WTC11 (cell line): ENCODE measurements at regions not wholly inside any gene's neighbourhood (a gene's known extent, or its start where the extent isn't known, plus 50 kb on each side); places are given as distances from the start of the nearest gene placed in this dataset.

ENCODE experiments used
- ATAC-seq: fragments of 200-7000 bp; cut with Tn5 transposase; 2 replicates; pipeline ENCODE4 v1.10.0; 2021; ENCODE audit warnings: mild to moderate bottlenecking, moderate library complexity
- CTCF ChIA-PET: fragments of 300-600 bp; sonication (Branson Sonifier 250); formaldehyde crosslinking; loops from one replicate; lab custom pipeline; 2021; ENCODE audit warnings: antibody characterized with exemption; lab: Charles Lee
- POLR2A ChIA-PET: fragments of 350-600 bp; sonication (Branson Sonifier 250); formaldehyde crosslinking; loops from one replicate; lab custom pipeline; 2021; ENCODE audit warnings: antibody characterized with exemption; lab: Charles Lee
- DNase-seq: peaks from one replicate; pipeline ENCODE4 v3.0.0; 2021; ENCODE audit warnings: low spot score
- H3K27ac Mint-ChIP-seq: 2 replicates; pipeline ENCODE4 v1.8.0; 2021; ENCODE audit warnings: mixed read lengths
- H3K27me3 Mint-ChIP-seq: 2 replicates; pipeline ENCODE4 v1.8.0; 2021; ENCODE audit warnings: low read depth, mild to moderate bottlenecking, moderate library complexity, mixed read lengths
- H3K36me3 Mint-ChIP-seq: 2 replicates; pipeline ENCODE4 v1.8.0; 2021; ENCODE audit warnings: mixed read lengths
- H3K4me1 Mint-ChIP-seq: 2 replicates; pipeline ENCODE4 v1.8.0; 2022; ENCODE audit warnings: mixed read lengths
- H3K4me3 Mint-ChIP-seq: 2 replicates; pipeline ENCODE4 v1.8.0; 2021; ENCODE audit warnings: mild to moderate bottlenecking, moderate library complexity, mixed read lengths
- H3K9me3 Mint-ChIP-seq: 2 replicates; pipeline ENCODE4 v1.8.0; 2021; ENCODE audit warnings: mixed read lengths
- ATF1 ChIP-seq: sonication (generic); formaldehyde crosslinking; IDR thresholded peaks from 2 replicates; pipeline ENCODE4 v1.8.1; 2023; ENCODE audit warnings: mild to moderate bottlenecking, moderate library complexity, missing genetic modification reagents
- ELF4 ChIP-seq: sonication (generic); formaldehyde crosslinking; IDR thresholded peaks from 2 replicates; pipeline ENCODE4 v1.8.1; 2022; ENCODE audit warnings: low read depth, mild to moderate bottlenecking, moderate library complexity, missing genetic modification reagents
- EMX1 ChIP-seq: fragments of 250-450 bp; sonication (Bioruptor Pico); IDR thresholded peaks from 2 replicates; pipeline ENCODE4 v1.8.0; 2021; ENCODE audit warnings: mild to moderate bottlenecking
- GRHL2 ChIP-seq: fragments of 250-450 bp; sonication (Bioruptor Pico); IDR thresholded peaks from 2 replicates; pipeline ENCODE4 v1.8.0; 2022; ENCODE audit warnings: mild to moderate bottlenecking, moderate library complexity; ENCODE audit not compliant: insufficient replicate concordance, severe bottlenecking
- KAT7 ChIP-seq: sonication (generic); formaldehyde crosslinking; IDR thresholded peaks from 2 replicates; pipeline ENCODE4 v1.8.1; 2023; ENCODE audit warnings: missing genetic modification reagents, mild to moderate bottlenecking, borderline replicate concordance
- NFATC4 ChIP-seq: fragments of 250-450 bp; sonication (Bioruptor Pico); IDR thresholded peaks from 2 replicates; pipeline ENCODE4 v1.9.0; 2021; ENCODE audit warnings: mild to moderate bottlenecking
- NFE2L1 ChIP-seq: sonication (generic); formaldehyde crosslinking; IDR thresholded peaks from 2 replicates; pipeline ENCODE4 v1.8.1; 2023; ENCODE audit warnings: missing genetic modification reagents
- OVOL2 ChIP-seq: fragments of 250-450 bp; sonication (Bioruptor Pico); IDR thresholded peaks from 2 replicates; pipeline ENCODE4 v1.9.0; 2021; ENCODE audit warnings: mild to moderate bottlenecking, borderline replicate concordance
- SMAD3 ChIP-seq: sonication (generic); formaldehyde crosslinking; IDR thresholded peaks from 2 replicates; pipeline ENCODE4 v1.8.0; 2022; ENCODE audit warnings: missing genetic modification reagents, mild to moderate bottlenecking, borderline replicate concordance
- ZNF232 ChIP-seq: sonication (generic); formaldehyde crosslinking; IDR thresholded peaks from 2 replicates; pipeline ENCODE4 v1.8.0; 2022; ENCODE audit warnings: mild to moderate bottlenecking, missing genetic modification reagents
- ZNF416 ChIP-seq: fragments of 250-450 bp; sonication (Bioruptor Pico); IDR thresholded peaks from 2 replicates; pipeline ENCODE4 v1.9.0; 2021; ENCODE audit warnings: mild to moderate bottlenecking, inconsistent platforms
- TF ChIP-seq, protein P1 (sequence below): fragments of 200-600 bp; IDR thresholded peaks from 2 replicates; pipeline ENCODE4 v1.8.0; 2022; ENCODE audit warnings: antibody characterized with exemption
- TF ChIP-seq, protein P2 (sequence below): sonication (generic); formaldehyde crosslinking; IDR thresholded peaks from 2 replicates; pipeline ENCODE4 v1.8.1; 2023; ENCODE audit warnings: mild to moderate bottlenecking, moderate library complexity, missing genetic modification reagents
- TF ChIP-seq, protein P3 (sequence below): sonication (generic); formaldehyde crosslinking; IDR thresholded peaks from 2 replicates; pipeline ENCODE4 v1.8.1; 2023; ENCODE audit warnings: mild to moderate bottlenecking, missing genetic modification reagents
- TF ChIP-seq, protein P4 (sequence below): sonication (generic); formaldehyde crosslinking; IDR thresholded peaks from 2 replicates; pipeline ENCODE4 v1.8.1; 2023; ENCODE audit warnings: mild to moderate bottlenecking, missing genetic modification reagents
- TF ChIP-seq, protein P5 (sequence below): sonication (generic); formaldehyde crosslinking; IDR thresholded peaks from 2 replicates; pipeline ENCODE4 v1.8.1; 2022; ENCODE audit warnings: mild to moderate bottlenecking, missing genetic modification reagents, moderate library complexity, borderline replicate concordance
- TF ChIP-seq, protein P6 (sequence below): sonication (generic); formaldehyde crosslinking; IDR thresholded peaks from 2 replicates; pipeline ENCODE4 v1.8.0; 2022; ENCODE audit warnings: mild to moderate bottlenecking, missing genetic modification reagents
- TF ChIP-seq, protein P7 (sequence below): sonication (generic); formaldehyde crosslinking; IDR thresholded peaks from 2 replicates; pipeline ENCODE4 v1.8.0; 2022; ENCODE audit warnings: mild to moderate bottlenecking, missing genetic modification reagents

DNA sequence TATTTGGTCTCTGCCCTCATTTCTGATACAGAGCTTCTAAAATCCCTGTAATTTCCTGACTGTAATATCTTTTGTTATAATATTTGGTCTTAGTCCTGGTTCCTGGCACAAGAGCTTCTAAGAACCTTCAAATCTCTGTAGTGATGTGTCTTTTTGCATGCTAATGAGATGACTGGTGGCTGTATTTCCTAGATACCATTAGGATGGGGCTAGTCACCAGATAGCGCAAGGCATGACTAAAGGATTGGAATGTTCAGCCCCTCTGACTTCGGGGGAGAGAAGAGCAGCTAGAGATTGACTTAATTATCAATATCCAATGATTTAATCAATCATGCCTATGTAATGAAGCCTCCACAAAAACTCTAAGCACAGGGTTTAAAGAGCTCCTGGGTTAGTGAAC is 620.8 kb upstream of the ACVR2A start (continued):
- TF ChIP-seq, protein P1, sequence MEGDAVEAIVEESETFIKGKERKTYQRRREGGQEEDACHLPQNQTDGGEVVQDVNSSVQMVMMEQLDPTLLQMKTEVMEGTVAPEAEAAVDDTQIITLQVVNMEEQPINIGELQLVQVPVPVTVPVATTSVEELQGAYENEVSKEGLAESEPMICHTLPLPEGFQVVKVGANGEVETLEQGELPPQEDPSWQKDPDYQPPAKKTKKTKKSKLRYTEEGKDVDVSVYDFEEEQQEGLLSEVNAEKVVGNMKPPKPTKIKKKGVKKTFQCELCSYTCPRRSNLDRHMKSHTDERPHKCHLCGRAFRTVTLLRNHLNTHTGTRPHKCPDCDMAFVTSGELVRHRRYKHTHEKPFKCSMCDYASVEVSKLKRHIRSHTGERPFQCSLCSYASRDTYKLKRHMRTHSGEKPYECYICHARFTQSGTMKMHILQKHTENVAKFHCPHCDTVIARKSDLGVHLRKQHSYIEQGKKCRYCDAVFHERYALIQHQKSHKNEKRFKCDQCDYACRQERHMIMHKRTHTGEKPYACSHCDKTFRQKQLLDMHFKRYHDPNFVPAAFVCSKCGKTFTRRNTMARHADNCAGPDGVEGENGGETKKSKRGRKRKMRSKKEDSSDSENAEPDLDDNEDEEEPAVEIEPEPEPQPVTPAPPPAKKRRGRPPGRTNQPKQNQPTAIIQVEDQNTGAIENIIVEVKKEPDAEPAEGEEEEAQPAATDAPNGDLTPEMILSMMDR = no peak
- TF ChIP-seq SMAD3 (CRISPR knock-in tag) (no peak), ATF1 (CRISPR knock-in tag) (no peak)
- TF ChIP-seq, protein P2, sequence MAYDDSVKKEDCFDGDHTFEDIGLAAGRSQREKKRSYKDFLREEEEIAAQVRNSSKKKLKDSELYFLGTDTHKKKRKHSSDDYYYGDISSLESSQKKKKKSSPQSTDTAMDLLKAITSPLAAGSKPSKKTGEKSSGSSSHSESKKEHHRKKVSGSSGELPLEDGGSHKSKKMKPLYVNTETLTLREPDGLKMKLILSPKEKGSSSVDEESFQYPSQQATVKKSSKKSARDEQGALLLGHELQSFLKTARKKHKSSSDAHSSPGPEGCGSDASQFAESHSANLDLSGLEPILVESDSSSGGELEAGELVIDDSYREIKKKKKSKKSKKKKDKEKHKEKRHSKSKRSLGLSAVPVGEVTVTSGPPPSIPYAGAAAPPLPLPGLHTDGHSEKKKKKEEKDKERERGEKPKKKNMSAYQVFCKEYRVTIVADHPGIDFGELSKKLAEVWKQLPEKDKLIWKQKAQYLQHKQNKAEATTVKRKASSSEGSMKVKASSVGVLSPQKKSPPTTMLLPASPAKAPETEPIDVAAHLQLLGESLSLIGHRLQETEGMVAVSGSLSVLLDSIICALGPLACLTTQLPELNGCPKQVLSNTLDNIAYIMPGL = no peak

DNA sequence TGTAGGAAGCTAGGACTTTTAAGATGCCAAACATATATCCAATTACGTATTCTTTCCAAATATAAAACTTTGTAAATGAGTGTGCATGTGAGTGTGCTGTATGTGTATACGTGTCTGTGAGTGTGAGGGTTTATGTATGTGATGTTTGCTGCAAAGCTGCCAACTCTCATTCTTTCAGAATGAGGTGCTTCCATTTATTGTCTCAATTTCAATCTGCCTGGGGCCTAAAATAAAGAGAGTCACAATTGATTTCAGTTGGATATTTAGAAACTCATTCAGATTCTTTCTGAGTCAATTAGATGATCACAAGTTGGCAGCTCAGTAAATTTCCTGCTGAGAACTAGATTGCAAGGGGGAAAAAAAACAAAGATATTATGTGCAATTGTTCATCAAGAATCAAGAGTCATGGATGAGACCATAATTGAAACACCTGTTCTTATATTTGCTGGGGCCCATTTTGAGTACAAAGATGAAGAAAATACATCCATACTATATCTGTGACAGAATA is 621.2 kb upstream of the ACVR2A start:
- no peak for DNase-seq
- peaks cover 37% of the 10 kb centered on the region for H3K9me3 Mint-ChIP-seq
- CTCF ChIA-PET = no interaction called here
- H3K36me3 Mint-ChIP-seq = peaks cover 19% of the 10 kb centered on the region
- POLR2A ChIA-PET = no interaction called here
- H3K27ac Mint-ChIP-seq = no peak overlapping the region
- H3K4me3 Mint-ChIP-seq = no peak overlapping the region
- peaks cover 26% of the 10 kb centered on the region for H3K4me1 Mint-ChIP-seq
- TF ChIP-seq NFATC4 (no peak), GRHL2 (CRISPR knock-in tag) (no peak), ZNF232 (no peak), KAT7 (CRISPR knock-in tag) (no peak), ELF4 (CRISPR knock-in tag) (no peak), OVOL2 (CRISPR knock-in tag) (no peak), NFE2L1 (CRISPR knock-in tag) (no peak), ZNF416 (no peak), EMX1 (CRISPR knock-in tag) (no peak)
- TF ChIP-seq, protein P3, sequence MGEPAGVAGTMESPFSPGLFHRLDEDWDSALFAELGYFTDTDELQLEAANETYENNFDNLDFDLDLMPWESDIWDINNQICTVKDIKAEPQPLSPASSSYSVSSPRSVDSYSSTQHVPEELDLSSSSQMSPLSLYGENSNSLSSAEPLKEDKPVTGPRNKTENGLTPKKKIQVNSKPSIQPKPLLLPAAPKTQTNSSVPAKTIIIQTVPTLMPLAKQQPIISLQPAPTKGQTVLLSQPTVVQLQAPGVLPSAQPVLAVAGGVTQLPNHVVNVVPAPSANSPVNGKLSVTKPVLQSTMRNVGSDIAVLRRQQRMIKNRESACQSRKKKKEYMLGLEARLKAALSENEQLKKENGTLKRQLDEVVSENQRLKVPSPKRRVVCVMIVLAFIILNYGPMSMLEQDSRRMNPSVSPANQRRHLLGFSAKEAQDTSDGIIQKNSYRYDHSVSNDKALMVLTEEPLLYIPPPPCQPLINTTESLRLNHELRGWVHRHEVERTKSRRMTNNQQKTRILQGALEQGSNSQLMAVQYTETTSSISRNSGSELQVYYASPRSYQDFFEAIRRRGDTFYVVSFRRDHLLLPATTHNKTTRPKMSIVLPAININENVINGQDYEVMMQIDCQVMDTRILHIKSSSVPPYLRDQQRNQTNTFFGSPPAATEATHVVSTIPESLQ = no peak
- TF ChIP-seq, protein P4, sequence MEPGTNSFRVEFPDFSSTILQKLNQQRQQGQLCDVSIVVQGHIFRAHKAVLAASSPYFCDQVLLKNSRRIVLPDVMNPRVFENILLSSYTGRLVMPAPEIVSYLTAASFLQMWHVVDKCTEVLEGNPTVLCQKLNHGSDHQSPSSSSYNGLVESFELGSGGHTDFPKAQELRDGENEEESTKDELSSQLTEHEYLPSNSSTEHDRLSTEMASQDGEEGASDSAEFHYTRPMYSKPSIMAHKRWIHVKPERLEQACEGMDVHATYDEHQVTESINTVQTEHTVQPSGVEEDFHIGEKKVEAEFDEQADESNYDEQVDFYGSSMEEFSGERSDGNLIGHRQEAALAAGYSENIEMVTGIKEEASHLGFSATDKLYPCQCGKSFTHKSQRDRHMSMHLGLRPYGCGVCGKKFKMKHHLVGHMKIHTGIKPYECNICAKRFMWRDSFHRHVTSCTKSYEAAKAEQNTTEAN (CRISPR knock-in tag) = no peak
- TF ChIP-seq, protein P5, sequence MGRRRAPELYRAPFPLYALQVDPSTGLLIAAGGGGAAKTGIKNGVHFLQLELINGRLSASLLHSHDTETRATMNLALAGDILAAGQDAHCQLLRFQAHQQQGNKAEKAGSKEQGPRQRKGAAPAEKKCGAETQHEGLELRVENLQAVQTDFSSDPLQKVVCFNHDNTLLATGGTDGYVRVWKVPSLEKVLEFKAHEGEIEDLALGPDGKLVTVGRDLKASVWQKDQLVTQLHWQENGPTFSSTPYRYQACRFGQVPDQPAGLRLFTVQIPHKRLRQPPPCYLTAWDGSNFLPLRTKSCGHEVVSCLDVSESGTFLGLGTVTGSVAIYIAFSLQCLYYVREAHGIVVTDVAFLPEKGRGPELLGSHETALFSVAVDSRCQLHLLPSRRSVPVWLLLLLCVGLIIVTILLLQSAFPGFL (CRISPR knock-in tag) = no peak
- TF ChIP-seq, protein P6, sequence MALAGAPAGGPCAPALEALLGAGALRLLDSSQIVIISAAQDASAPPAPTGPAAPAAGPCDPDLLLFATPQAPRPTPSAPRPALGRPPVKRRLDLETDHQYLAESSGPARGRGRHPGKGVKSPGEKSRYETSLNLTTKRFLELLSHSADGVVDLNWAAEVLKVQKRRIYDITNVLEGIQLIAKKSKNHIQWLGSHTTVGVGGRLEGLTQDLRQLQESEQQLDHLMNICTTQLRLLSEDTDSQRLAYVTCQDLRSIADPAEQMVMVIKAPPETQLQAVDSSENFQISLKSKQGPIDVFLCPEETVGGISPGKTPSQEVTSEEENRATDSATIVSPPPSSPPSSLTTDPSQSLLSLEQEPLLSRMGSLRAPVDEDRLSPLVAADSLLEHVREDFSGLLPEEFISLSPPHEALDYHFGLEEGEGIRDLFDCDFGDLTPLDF = no peak
- TF ChIP-seq, protein P7, sequence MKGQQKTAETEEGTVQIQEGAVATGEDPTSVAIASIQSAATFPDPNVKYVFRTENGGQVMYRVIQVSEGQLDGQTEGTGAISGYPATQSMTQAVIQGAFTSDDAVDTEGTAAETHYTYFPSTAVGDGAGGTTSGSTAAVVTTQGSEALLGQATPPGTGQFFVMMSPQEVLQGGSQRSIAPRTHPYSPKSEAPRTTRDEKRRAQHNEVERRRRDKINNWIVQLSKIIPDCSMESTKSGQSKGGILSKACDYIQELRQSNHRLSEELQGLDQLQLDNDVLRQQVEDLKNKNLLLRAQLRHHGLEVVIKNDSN (CRISPR knock-in tag) = no peak
- ATAC-seq = no peak
- H3K27me3 Mint-ChIP-seq = no peaks in the 10 kb centered on the region; the same call in 1 of the 2 replicates
